OCI-LY3 (cell line): ENCODE measurements at regions not wholly inside any gene's neighbourhood (a gene's known extent, or its start where the extent isn't known, plus 50 kb on each side); places are given as distances from the start of the nearest gene placed in this dataset.

ENCODE experiments used
- H2AFZ ChIP-seq: fragments of 200-600, 300-600 bp; shearing (Covaris generic); 2 replicates; pipeline ENCODE4 v1.6.0; 2014; ENCODE audit warnings: antibody characterized with exemption, low read depth, low read length
- H3K27ac ChIP-seq: fragments of 200-600, 300-600 bp; sonication (generic); 2 replicates; pipeline ENCODE4 v1.5.1; 2014; ENCODE audit warnings: mild to moderate bottlenecking, low read length, moderate library complexity, mixed read lengths
- H3K27me3 ChIP-seq: fragments of 200-600, 300-600 bp; sonication (generic); 2 replicates; pipeline ENCODE4 v1.6.1; 2014; ENCODE audit warnings: low read depth, low read length, mixed read lengths
- H3K36me3 ChIP-seq: fragments of 200-600, 300-600 bp; sonication (generic); replicated peaks from 2 replicates; pipeline ENCODE3; 2014; ENCODE audit warnings: low read depth, low read length, mixed read lengths
- H3K4me1 ChIP-seq: fragments of 300-600, 200-600 bp; sonication (generic); 2 replicates; pipeline ENCODE4 v1.6.1; 2014; ENCODE audit warnings: low read length, mixed read lengths
- H3K4me2 ChIP-seq: fragments of 200-600, 300-600 bp; sonication (generic); 2 replicates; pipeline ENCODE4 v1.6.1; 2014; ENCODE audit warnings: low read length, mixed read lengths
- H3K4me3 ChIP-seq: fragments of 300-600, 200-600 bp; sonication (generic); 2 replicates; pipeline ENCODE4 v1.5.1; 2014; ENCODE audit warnings: antibody characterized with exemption, mild to moderate bottlenecking, low read length, moderate library complexity
- H3K79me2 ChIP-seq: fragments of 300-600, 200-600 bp; shearing (Covaris generic); 2 replicates; pipeline ENCODE4 v1.6.1; 2014; ENCODE audit warnings: mild to moderate bottlenecking, low read length, mixed read lengths
- H3K9ac ChIP-seq: fragments of 300-600, 200-600 bp; shearing (Covaris generic); 2 replicates; pipeline ENCODE4 v1.6.0; 2014; ENCODE audit warnings: mild to moderate bottlenecking, low read length, moderate library complexity
- H3K9me3 ChIP-seq: fragments of 200-600, 300-600 bp; shearing (Covaris generic); 2 replicates; pipeline ENCODE4 v1.6.1; 2014; ENCODE audit warnings: low read length, mixed read lengths; ENCODE audit not compliant: insufficient read depth
- H4K20me1 ChIP-seq: fragments of 200-600, 300-600 bp; sonication (generic); 2 replicates; pipeline ENCODE4 v1.6.1; 2016; ENCODE audit warnings: low read length, mixed read lengths; ENCODE audit not compliant: insufficient read depth
- EZH2phosphoT487 ChIP-seq: fragments of 200-600 bp; shearing (Covaris generic); IDR thresholded peaks from 2 replicates; pipeline ENCODE4 v1.6.1; 2018; ENCODE audit warnings: antibody characterized with exemption, mixed run types, low read depth
- TF ChIP-seq, protein P1 (sequence below): fragments of 200-600, 300-600 bp; sonication (generic); IDR thresholded peaks from 2 replicates; pipeline ENCODE4 v1.5.1; 2014; ENCODE audit warnings: antibody characterized with exemption, low read length, low read depth

DNA sequence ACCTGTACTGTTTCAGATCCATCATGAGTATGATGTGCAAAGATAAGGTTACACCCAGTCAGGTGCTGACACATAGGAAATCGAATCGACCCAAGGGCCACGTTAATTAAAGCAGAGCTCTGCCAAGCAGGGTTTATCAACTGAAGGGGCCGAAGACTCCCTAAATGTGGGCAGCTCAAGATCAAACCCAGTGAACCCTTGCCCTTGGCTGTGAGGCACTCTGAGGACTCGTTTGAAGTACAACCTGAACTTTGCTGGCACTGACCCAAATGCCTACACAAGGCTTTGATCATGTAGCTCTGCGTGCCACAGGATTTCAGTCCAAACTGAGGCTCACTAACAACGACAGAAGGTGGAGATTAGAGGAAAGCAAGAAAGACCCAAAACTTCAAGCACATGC lies 352.1 kb downstream of the MTX2 start:
- no peaks in the 10 kb centered on the region for H3K36me3 ChIP-seq
- no peak overlapping the region for H3K27ac ChIP-seq
- H3K4me2 ChIP-seq, result no peak overlapping the region
- no peaks in the 10 kb centered on the region for H3K79me2 ChIP-seq
- H4K20me1 ChIP-seq, result no peaks in the 10 kb centered on the region
- no peaks in the 10 kb centered on the region for H3K27me3 ChIP-seq
- no peak overlapping the region for H3K4me3 ChIP-seq
- no peak overlapping the region for H3K9ac ChIP-seq
- H3K4me1 ChIP-seq, result no peaks in the 10 kb centered on the region
- H3K9me3 ChIP-seq, result no peaks in the 10 kb centered on the region
- TF ChIP-seq, protein P1, sequence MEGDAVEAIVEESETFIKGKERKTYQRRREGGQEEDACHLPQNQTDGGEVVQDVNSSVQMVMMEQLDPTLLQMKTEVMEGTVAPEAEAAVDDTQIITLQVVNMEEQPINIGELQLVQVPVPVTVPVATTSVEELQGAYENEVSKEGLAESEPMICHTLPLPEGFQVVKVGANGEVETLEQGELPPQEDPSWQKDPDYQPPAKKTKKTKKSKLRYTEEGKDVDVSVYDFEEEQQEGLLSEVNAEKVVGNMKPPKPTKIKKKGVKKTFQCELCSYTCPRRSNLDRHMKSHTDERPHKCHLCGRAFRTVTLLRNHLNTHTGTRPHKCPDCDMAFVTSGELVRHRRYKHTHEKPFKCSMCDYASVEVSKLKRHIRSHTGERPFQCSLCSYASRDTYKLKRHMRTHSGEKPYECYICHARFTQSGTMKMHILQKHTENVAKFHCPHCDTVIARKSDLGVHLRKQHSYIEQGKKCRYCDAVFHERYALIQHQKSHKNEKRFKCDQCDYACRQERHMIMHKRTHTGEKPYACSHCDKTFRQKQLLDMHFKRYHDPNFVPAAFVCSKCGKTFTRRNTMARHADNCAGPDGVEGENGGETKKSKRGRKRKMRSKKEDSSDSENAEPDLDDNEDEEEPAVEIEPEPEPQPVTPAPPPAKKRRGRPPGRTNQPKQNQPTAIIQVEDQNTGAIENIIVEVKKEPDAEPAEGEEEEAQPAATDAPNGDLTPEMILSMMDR, result no peak
- TF ChIP-seq EZH2phosphoT487, result no peak
- no peak overlapping the region for H2AFZ ChIP-seq

- H4K20me1 ChIP-seq, result no peaks in the 10 kb centered on the region
- no peaks in the 10 kb centered on the region for H3K79me2 ChIP-seq
- no peaks in the 10 kb centered on the region for H3K4me1 ChIP-seq
- no peak overlapping the region for H3K27ac ChIP-seq
- 0 out of 2 replicates have a peak, but pooled peaks cover 5% of the 10 kb centered on the region for H3K27me3 ChIP-seq
- no peaks in the 10 kb centered on the region for H3K9me3 ChIP-seq
- TF ChIP-seq EZH2phosphoT487, result no peak
- TF ChIP-seq, protein P1, result no peak
- no peak overlapping the region for H3K4me2 ChIP-seq
- H3K4me3 ChIP-seq, result no peak overlapping the region
- H3K9ac ChIP-seq, result no peak overlapping the region
- H3K36me3 ChIP-seq, result no peaks in the 10 kb centered on the region
- H2AFZ ChIP-seq, result no peak overlapping the region
Measured at GRCh38 chr2:176622792-176623191, 353.6 kb downstream of the MTX2 start.

- Histone ChIP-seq H3K27me3 (peaks cover 12% of the 10 kb centered on the region; the same call in 1 of the 2 replicates), H3K4me2 (no peak overlapping the region), H3K9me3 (no peaks in the 10 kb centered on the region), H3K4me3 (no peak overlapping the region), H3K9ac (no peak overlapping the region), H4K20me1 (no peaks in the 10 kb centered on the region), H2AFZ (no peak overlapping the region), H3K4me1 (no peaks in the 10 kb centered on the region), H3K27ac (no peak overlapping the region), H3K36me3 (no peaks in the 10 kb centered on the region), H3K79me2 (no peaks in the 10 kb centered on the region)
- TF ChIP-seq EZH2phosphoT487, result no peak
- TF ChIP-seq, protein P1, result no peak
Measured at GRCh38 chr2:176626796-176627195, 357.6 kb downstream of the MTX2 start.

DNA sequence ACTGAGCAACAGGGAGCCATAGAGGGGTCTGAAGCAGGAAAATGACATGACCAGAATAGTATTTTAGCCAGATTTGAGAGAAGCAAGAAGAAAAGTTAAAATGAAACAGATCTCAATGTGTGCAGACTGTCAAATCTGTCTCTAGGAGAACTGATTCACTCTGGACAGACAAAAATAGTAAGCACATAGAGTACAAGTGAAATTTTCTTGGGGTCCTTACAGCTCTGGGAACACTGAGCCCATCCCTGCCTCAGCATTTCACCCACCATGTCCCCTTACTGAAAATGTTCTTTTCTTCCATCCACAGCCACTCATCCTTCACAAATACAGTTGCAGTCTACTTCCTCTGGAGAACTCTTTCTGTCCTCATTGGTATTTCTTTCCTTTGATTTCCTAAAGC lies 359.2 kb downstream of the MTX2 start:
- H4K20me1 ChIP-seq, result no peaks in the 10 kb centered on the region
- H3K4me2 ChIP-seq, result no peak overlapping the region
- no peak for TF ChIP-seq EZH2phosphoT487
- no peak overlapping the region for H2AFZ ChIP-seq
- no peak overlapping the region for H3K9ac ChIP-seq
- no peaks in the 10 kb centered on the region for H3K4me1 ChIP-seq
- peaks cover 21% of the 10 kb centered on the region for H3K27me3 ChIP-seq
- no peak overlapping the region for H3K4me3 ChIP-seq
- no peak overlapping the region for H3K27ac ChIP-seq
- no peaks in the 10 kb centered on the region for H3K79me2 ChIP-seq
- H3K9me3 ChIP-seq, result no peaks in the 10 kb centered on the region
- H3K36me3 ChIP-seq, result no peaks in the 10 kb centered on the region

DNA sequence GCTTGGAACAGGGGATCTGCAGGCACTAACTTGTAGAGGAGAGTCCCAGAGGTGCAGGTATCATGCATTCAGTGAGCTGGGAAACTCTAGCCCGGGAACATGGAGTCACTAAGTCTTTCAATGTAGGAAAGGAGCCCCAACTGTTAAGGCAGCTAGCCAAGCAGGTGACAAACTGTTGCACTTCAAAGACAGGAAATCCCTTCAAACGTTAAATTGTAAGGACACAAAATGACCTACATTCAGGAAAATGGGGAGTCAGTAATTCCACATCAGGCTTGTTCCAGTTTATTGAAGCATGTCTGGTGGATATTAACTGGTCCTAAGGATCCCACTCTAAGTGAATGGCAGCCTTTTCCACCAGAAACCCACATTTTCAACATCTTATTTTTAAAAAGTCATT lies 364.5 kb downstream of the MTX2 start:
- Histone ChIP-seq H3K79me2 (no peaks in the 10 kb centered on the region), H3K4me2 (no peak overlapping the region), H3K27me3 (peaks cover 14% of the 10 kb centered on the region), H3K9me3 (no peaks in the 10 kb centered on the region), H3K36me3 (no peaks in the 10 kb centered on the region), H3K27ac (no peak overlapping the region), H2AFZ (no peak overlapping the region), H3K4me1 (no peaks in the 10 kb centered on the region), H3K9ac (no peak overlapping the region), H3K4me3 (no peak overlapping the region), H4K20me1 (no peaks in the 10 kb centered on the region)
- TF ChIP-seq, protein P1, result no peak
- TF ChIP-seq EZH2phosphoT487, result no peak
